Activated naive CD4-positive, alpha-beta T cell treated with anti-CD3 and anti-CD28 coated beads, Interleukin-2, amount 50 U/mL, for 72 hours (primary cell): ENCODE measurements at regions not wholly inside any gene's neighbourhood (a gene's known extent, or its start where the extent isn't known, plus 50 kb on each side); places are given as distances from the start of the nearest gene placed in this dataset.

Source experiments
- ATAC-seq, 2 donors: fragments of 150-1000 bp; cut with Tn5 transposase; 2 replicates each; pipeline ENCODE4 v1.10.0; 2021; ENCODE audit warnings: mild to moderate bottlenecking in 2 of 2, moderate library complexity in 2 of 2
- DNase-seq, 2 donors: peaks; one replicate each; pipeline ENCODE4 v3.0.0; 2021 to 2022; ENCODE audit warnings: low spot score in 2 of 2
- H3K27ac Mint-ChIP-seq, 2 donors: one replicate each; pipeline ENCODE4 v1.8.0; 2022; ENCODE audit warnings: mild to moderate bottlenecking in 2 of 2, mixed read lengths in 2 of 2
- H3K36me3 Mint-ChIP-seq, 2 donors: one replicate each; pipeline ENCODE4 v1.8.0; 2022; ENCODE audit warnings: mixed read lengths in 2 of 2
- H3K9me3 Mint-ChIP-seq, 2 donors: one replicate each; pipeline ENCODE4 v1.8.0; 2022; ENCODE audit warnings: mixed read lengths in 2 of 2

DNA sequence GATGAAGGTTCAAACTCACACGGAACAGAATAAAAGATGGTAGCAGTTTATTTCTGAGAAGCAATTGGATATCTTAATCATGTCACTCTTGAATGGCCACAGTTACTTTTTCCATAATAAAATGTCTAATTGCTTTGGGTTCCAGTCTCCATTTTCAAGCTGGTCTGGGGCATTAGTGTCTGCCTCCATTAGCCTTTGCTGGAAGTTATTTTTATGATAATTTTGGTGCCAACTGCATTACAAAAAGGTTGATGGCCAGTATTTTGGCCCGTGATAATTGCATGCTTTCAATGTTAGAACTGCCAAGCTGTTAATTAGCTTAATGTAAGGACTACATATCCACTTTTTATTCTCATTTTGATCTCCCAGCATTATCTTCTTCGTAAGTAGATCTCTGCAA is 165.9 kb downstream of the SMC2 start:
- DNase-seq (no peak), ATAC-seq (no peak)
- H3K27ac Mint-ChIP-seq, result no peak overlapping the region
- no peaks in the 10 kb centered on the region for H3K36me3 Mint-ChIP-seq
- H3K9me3 Mint-ChIP-seq, result no peaks in the 10 kb centered on the region

DNA sequence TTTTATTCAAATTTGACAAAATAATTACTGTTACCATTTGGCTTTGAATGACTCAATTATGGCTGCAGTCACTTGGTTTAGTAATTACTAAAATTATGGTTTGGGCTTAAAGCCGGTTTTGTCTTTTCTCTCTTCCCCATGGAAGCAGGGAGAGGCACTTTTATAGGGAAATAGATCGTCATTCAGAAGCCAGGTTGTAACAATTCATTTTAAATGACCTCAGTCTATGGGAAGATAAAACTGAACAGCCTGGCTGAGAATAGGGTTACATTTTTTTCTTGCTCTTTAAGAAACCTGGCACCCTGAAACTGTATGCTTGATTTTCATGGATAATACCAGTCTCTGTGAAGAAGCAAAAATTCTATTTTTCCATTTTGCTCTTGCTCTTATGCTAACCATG is 169.8 kb downstream of the SMC2 start:
- DNase-seq, result no peak
- Mint-ChIP-seq H3K27ac (no peak overlapping the region), H3K36me3 (no peaks in the 10 kb centered on the region), H3K9me3 (no peaks in the 10 kb centered on the region)
- ATAC-seq, result no peak

DNA sequence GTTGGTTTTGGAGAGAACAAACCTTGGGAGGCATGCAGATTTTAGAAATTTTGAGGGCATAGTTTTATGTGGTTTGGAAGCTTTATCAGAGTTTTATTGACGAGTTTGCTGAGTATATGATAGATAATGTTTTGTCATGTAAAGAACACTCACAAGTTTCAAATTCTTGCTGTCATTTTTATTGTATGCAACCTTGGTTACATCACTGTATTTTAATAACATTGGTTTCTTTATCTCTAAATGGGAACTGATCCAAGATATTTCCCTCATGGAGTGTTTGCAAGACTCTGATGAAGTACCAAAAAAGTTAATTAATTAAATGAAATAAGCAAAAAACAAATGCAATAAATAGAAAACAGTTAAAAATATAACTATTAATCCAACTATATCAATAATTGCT is 170.3 kb downstream of the SMC2 start:
- ATAC-seq (no peak), DNase-seq (no peak)
- Mint-ChIP-seq H3K36me3 (no peaks in the 10 kb centered on the region), H3K9me3 (no peaks in the 10 kb centered on the region), H3K27ac (no peak overlapping the region)

DNA sequence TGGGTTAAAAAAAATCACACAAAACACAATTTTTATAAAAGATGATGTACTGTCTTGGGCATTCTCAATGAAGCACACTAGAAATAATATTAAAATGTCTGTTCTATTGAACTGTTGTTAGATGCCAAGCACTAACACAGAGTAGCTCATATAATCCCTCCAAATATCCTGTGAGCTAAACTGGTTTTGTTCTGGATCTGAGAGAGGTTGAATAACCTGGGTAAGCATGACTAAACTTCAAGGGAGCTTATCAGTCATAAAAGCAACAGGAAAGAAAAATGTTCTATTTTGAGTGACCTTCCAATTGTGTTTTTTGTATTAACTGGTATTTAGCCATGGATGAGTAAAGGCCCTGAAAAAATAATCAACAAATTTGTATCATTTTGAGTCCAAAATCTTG is 175.3 kb downstream of the SMC2 start:
- no peak for ATAC-seq
- DNase-seq, result no peak
- H3K9me3 Mint-ChIP-seq, result peaks cover 6 to 12% of the 10 kb centered on the region in 2 donors
- H3K27ac Mint-ChIP-seq, result no peak overlapping the region
- no peaks in the 10 kb centered on the region for H3K36me3 Mint-ChIP-seq

DNA sequence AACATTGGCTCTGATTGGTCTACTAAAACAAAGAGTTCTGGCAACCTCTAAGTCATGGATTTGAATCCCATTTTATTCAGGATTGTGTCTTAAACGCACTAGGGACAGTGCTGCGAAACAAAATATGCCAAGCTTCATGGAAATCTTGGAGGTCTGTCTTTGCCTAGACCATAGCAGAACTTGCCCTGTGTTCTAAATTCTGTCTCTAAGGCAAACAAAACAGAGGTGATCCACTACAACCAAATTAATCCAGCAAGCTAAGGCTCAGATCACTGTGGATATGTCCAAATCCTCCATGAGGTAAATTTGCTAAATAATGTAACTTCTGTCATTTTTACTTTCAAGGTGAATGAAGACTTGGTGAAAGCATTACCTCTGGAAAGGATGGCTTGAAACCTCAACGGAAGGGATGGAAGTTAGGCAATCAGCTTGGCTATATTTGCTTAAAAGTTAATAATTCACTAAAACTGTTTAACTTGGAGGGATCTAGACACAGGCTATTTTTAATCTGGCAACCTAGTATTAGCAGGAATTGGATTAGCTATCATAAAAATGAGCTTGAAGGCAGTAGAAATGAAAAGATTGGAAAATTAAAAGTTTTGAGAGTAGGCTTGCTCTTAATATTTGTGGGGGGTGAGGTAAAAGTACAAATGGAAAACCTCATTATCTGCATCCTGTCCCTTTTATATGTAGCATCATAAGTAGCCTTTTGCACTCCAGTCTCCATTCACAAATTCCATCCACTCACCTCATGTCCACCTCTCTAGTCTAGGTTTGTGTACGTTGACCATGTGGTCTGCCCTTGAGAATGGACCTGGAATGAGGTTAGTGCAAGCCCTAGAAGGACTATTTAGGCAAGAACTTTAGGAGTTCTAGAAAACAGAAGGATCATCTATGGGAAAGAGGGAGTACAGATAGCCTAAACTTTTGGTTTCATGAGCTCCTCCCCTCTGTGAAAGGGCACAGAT is 176.2 kb downstream of the SMC2 start:
- peaks cover 6 to 12% of the 10 kb centered on the region in 2 donors for H3K9me3 Mint-ChIP-seq
- DNase-seq (no peak), ATAC-seq (no peak)
- H3K36me3 Mint-ChIP-seq, result no peaks in the 10 kb centered on the region
- no peak overlapping the region for H3K27ac Mint-ChIP-seq

DNA sequence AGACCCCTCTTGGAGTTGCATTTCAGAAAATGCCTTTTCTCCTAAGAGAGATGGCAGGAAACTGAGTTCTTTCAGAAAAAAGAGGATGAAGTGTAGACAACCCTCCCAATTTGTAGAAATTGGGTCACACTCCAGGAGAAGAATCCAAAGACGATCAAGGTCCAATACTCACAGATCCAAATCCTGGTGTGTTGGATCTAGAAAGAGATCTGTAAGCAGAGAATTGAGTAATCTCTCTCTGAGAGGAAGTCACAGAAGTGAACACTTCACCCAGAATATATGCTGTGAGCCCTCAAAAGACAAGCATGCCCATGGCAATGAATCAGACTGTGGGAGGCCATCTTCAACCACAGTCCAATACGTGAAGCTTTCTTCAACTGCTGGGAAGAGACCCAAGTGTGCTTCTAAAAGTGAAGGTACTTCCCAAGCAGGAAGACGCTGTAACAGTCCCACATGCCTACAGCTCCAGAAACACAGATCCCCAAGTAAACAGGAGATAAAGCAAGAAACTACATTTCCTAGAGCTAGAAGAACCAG is 182.7 kb downstream of the SMC2 start:
- Mint-ChIP-seq H3K27ac (no peak overlapping the region), H3K36me3 (peaks cover 0 to 5% of the 10 kb centered on the region in 2 donors), H3K9me3 (peaks cover 5 to 8% of the 10 kb centered on the region in 2 donors)
- ATAC-seq, result no peak
- no peak for DNase-seq

DNA sequence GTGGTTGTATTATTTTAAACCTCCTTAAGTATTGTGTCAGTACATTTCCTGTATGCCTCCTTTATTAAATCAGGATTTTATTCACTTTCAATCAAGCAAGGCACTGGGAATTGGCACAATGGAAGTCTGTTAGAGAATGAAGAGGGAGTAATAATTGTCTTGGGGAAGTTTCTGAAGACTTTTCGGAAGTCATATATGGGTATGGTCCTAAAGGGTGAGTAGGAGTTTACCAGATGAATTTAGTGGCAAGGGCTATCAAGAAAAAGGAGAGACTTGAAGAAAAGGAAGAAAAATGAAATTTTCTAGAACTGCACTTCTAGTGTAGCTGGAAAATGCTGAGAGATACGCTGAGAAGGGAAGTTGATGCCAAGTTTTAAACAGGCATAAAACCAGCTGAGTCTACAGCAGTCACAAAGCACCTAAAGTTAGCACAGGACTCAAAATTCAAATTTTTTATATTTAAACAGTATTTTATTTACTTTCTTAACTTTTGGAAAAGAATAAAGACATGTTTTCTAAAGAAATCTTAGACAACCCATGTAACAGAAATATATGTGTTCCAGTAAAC is 184.9 kb downstream of the SMC2 start:
- ATAC-seq (no peak), DNase-seq (no peak)
- Mint-ChIP-seq H3K36me3 (peaks cover 0 to 5% of the 10 kb centered on the region in 2 donors), H3K27ac (no peak overlapping the region), H3K9me3 (peaks cover 6 to 8% of the 10 kb centered on the region in 2 donors)

DNA sequence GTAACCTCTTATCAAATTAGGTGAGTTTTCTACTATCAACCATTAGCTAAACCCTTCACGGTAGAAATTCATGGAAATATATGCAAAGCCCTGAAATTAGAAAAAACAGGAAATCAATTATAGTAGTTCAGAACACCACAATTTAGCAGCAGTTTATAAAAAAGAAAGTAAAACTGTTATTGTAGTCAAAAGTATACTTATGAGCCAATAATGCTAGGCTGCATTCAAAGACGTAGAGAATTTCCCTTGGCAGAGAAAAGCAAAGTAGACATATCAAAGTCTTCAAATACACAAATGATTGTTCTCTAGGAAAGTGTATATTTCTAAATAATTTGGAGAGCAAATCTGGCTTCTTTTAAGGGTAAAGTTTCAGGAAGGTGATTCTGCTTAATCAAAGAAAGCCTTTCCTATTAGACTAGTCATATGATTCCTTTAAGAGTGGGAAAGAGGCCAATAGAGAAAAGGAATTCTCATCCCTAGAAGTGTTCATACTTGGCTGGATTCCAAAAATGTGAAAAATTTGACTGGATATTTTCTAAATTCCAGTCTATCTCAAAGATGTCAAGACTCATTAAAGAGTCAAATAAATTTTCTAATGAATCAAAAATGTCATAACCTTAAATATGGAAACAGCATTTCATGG is 185.5 kb downstream of the SMC2 start:
- peaks cover 0 to 5% of the 10 kb centered on the region in 2 donors for H3K36me3 Mint-ChIP-seq
- peaks cover 6 to 8% of the 10 kb centered on the region in 2 donors for H3K9me3 Mint-ChIP-seq
- no peak overlapping the region for H3K27ac Mint-ChIP-seq
- DNase-seq (no peak), ATAC-seq (no peak)

DNA sequence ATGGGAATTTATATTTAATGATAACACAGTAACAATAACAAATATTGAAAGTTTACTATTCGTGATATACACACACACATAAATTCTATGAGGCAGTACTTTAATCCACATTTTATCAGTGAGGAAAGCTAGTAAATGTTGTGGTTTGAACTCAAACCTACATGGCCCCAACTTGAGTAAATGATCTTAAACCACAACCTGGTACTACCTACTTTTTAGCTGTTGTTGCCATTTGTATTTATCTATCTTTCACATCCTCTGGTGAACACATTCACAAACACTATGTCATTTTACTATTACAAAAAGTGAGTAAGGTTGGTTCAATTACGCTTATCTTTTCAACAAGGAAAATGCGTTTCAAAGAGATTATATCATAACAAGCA is 186.1 kb downstream of the SMC2 start:
- DNase-seq, result no peak
- Mint-ChIP-seq H3K27ac (no peak overlapping the region), H3K9me3 (peaks cover 6 to 8% of the 10 kb centered on the region in 2 donors), H3K36me3 (peaks cover 0 to 5% of the 10 kb centered on the region in 2 donors)
- ATAC-seq, result no peak

DNA sequence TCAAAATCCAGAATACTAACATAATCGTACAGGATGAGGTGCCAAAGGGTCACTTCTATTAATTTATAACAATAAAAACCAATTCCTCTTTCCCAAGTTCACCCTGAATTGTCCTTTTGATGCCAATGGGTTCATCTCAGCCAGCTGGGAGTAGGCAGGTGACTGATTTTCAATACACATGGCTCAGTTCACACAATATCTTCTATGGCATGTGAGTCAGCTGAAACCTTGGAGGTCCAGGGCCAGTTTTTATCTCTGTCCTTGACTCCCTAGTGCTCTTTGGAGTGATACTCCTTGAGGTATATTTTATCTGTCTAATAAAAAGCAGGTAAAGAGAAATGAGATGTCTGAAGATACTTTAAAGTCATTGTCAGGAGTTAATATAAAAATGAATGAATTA is 186.6 kb downstream of the SMC2 start:
- H3K36me3 Mint-ChIP-seq, result peaks cover 0 to 5% of the 10 kb centered on the region in 2 donors
- H3K9me3 Mint-ChIP-seq, result peaks cover 6 to 8% of the 10 kb centered on the region in 2 donors
- DNase-seq, result no peak
- H3K27ac Mint-ChIP-seq, result no peak overlapping the region
- no peak for ATAC-seq

DNA sequence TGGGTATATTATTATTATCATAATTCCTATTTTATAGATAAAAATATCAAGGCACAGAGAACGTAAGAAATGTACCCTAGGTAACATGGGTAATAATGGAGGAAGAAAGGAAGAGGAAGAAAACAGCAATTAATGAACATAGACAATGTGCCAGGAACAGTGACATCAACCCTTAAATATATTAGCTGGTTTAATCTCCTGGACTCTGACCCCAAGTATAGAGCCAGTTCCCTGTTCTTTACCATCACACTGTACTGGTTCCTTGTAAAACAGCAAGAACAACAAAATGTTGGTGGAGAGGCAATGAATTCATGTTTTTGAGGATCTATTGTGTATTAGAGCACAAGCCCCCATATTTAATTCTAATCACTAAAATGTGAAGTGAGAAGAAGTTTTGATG is 192.1 kb downstream of the SMC2 start:
- no peak for DNase-seq
- H3K9me3 Mint-ChIP-seq, result peaks cover 0 to 6% of the 10 kb centered on the region in 2 donors
- no peak overlapping the region for H3K27ac Mint-ChIP-seq
- no peaks in the 10 kb centered on the region for H3K36me3 Mint-ChIP-seq
- no peak for ATAC-seq

DNA sequence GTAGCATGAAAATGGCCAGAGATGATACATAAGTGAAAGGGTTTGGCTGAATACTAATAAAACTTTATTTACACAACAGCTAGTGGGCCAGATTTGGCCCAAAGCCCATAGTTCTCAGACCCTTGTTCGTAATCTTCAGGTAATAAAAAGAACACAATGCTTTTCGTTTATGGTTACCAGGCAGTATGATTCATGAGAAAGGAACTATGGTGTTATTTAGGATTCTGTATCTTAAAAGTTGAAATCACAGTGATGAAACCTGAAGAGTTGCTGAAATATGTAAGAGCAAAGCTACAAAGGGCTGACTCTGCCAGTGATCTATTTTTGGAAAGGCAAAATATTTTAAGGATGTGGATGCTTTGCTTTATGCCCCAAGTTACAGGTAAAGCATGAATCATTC is 192.7 kb downstream of the SMC2 start:
- Mint-ChIP-seq H3K36me3 (no peaks in the 10 kb centered on the region), H3K9me3 (peaks cover 0 to under 1% of the 10 kb centered on the region in 2 donors), H3K27ac (no peak overlapping the region)
- no peak for DNase-seq
- ATAC-seq, result no peak

DNA sequence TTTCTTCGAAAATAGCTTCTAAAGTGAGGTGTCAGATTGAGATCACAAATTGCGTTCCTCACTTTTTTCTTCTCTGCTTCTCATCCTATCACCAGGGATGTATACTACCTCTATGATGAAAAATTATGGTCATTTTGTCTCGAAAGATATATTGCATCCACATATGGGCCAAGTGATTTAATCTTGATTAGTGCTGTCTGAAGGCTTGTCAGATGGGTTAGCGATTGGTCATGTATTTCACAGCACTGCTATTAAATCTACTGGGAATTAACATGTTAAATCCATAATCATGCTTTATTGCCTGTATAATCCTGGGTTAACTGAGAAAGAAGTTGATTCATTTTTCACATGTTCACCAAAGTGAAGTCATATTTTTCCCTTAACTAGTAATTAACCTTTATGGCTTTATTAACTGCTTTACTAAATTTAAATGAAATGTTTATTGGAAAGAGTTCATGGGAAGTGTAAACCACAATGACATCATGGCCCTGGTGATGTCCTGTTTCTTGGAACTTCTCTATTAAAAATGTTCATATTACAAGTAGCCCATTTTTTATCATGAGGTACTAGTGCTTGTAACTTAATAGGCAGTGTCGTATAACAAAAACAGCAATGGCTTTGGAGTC is 193.3 kb downstream of the SMC2 start:
- DNase-seq (no peak), ATAC-seq (no peak)
- Mint-ChIP-seq H3K9me3 (no peaks in the 10 kb centered on the region), H3K36me3 (no peaks in the 10 kb centered on the region), H3K27ac (no peak overlapping the region)

DNA sequence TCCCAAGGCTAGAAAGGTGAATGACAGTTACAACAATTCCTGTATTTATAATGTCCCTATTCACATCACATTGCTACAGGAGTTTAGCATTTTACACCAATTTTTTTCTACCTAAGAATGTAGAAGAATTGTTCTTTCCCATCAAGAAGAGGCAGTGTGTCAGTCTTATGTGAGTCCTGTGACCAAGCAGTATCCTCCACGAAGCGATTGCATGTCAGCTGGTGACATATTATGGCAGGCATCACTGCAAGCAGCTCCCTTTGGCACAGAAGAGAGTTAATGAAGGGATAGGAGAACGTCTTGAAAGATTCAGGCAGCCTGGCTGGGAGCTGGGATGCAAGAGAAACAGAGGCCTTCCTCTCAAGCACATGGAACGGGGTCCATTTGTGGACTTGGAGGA is 199.8 kb downstream of the SMC2 start:
- DNase-seq, result no peak
- no peak overlapping the region for H3K27ac Mint-ChIP-seq
- H3K36me3 Mint-ChIP-seq, result no peaks in the 10 kb centered on the region
- no peak for ATAC-seq
- H3K9me3 Mint-ChIP-seq, result no peaks in the 10 kb centered on the region

DNA sequence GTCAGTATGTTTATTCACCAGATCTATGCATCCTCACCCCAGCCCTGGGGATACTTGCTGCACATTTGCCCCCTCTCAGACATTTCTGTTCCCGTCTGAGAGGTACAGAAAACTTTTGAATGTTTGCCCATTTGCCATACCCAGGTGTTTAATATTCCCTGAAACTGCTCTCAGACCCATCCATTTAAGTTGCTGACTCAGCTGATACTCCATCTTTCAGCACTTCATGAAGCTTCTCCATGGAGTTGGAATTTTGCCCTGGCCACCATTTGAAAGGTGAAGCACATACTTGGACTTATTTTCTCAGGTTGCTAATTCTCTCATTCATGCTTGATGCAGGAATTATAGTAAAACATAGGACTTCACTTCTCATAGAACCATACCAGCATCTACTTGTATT is 203.9 kb upstream of the OR13F1 start:
- H3K36me3 Mint-ChIP-seq, result no peaks in the 10 kb centered on the region
- H3K27ac Mint-ChIP-seq, result no peak overlapping the region
- no peak for ATAC-seq
- no peak for DNase-seq
- peaks cover 0 to 3% of the 10 kb centered on the region in 2 donors for H3K9me3 Mint-ChIP-seq

DNA sequence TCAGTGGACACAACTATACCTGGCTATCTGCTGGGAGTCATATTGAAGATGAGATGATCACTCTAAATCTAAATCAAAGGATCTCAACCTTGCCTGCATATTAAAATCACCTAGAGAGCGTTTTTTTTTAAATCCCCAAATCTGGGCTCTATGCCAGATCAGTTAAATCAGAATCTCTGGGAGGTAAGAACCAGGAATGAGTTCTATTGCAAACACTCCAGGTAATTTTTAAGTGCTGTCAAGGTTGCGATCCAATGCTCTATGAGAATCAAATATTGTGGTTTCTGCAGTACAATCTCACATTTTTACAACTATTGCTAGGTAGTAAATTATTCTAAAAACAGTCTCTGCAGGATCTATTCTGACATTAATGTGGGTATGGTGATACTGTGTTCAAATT is 202.3 kb upstream of the OR13F1 start:
- H3K9me3 Mint-ChIP-seq, result peaks cover 8 to 9% of the 10 kb centered on the region in 2 donors
- H3K36me3 Mint-ChIP-seq, result peaks cover 0 to 5% of the 10 kb centered on the region in 2 donors
- ATAC-seq, result no peak
- no peak for DNase-seq
- H3K27ac Mint-ChIP-seq, result no peak overlapping the region

DNA sequence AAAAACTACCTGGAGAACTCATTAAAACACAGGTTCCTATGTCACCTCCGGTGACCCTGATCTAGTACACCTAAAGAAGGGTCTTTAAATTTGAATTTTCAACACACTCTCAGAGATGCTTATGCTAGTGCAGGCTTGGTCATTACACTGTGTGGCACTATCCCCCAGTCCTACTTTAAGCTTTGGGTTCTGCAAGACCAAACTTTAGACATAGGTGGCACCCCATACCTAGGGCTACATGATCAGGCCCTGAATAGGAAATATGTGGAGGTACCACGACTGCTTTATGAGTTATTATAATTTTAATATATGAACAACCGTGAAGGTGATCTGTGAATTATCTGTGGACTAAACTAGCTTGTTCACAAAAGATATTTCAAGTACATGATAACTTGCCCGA is 201.3 kb upstream of the OR13F1 start:
- H3K27ac Mint-ChIP-seq, result no peak overlapping the region
- DNase-seq, result no peak
- ATAC-seq, result no peak
- peaks cover 15 to 19% of the 10 kb centered on the region in 2 donors for H3K9me3 Mint-ChIP-seq
- peaks cover 0 to 5% of the 10 kb centered on the region in 2 donors for H3K36me3 Mint-ChIP-seq
